ENCODE measurements at regions not wholly inside any gene's neighbourhood (a gene's known extent, or its start where the extent isn't known, plus 50 kb on each side); places are given as distances from the start of the nearest gene placed in this dataset.

- no peak for TF ChIP-seq POLR2A (IDR thresholded peaks at IDR 0.05; ENCODE audit: low read depth, low read length)
- no peak for TF ChIP-seq CTCF (IDR thresholded peaks at IDR 0.05; ENCODE audit: extremely low read depth in 1 of 2, insufficient read depth in 1 of 2, low read depth in 1 of 2, low read length in 2 of 2)
- no peak for TF ChIP-seq EZH2 (IDR thresholded peaks at IDR 0.05; ENCODE audit: borderline replicate concordance, low read depth, low read length, severe bottlenecking)
- no peak for TF ChIP-seq JUN (IDR thresholded peaks at IDR 0.05; ENCODE audit: borderline replicate concordance, insufficient read depth, insufficient read length, low read depth)
- TF ChIP-seq POLR2AphosphoS5 (IDR thresholded peaks at IDR 0.05; ENCODE audit: insufficient read depth, low read depth, low read length) = no peak
- TF ChIP-seq MAX (IDR thresholded peaks at IDR 0.05; ENCODE audit: insufficient read depth, insufficient read length) = no peak
- TF ChIP-seq FOS (IDR thresholded peaks at IDR 0.05; ENCODE audit: borderline replicate concordance, insufficient read depth, low read length) = no peak
Observed at GRCh38 chrX:145178268-145178667, 69.0 kb upstream of the SPANXN1 start.

All from endothelial cell of umbilical vein (primary cell).